ENCODE measurements at regions not wholly inside any gene's neighbourhood (a gene's known extent, or its start where the extent isn't known, plus 50 kb on each side); places are given as distances from the start of the nearest gene placed in this dataset.

- H3K27me3 ChIP-seq (replicated peaks in 1 of 4; ENCODE audit: control extremely low read depth in 1 of 4, control insufficient read depth in 3 of 4, insufficient read depth in 4 of 4, low read length in 3 of 4): no peaks in the 10 kb centered on the region
- no peak overlapping the region for H3K9ac ChIP-seq (ENCODE audit: low read length)
- POLR2A ChIA-PET: no interaction called here
- H3K27me3 Mint-ChIP-seq: no peaks in the 10 kb centered on the region
- no peaks in the 10 kb centered on the region for H3K9me3 ChIP-seq (ENCODE audit: control extremely low read depth in 1 of 3, control insufficient read depth in 2 of 3, insufficient read depth in 1 of 3, low read length in 2 of 3)
- ATAC-seq (ENCODE audit: low read depth): no peak
- WGBS (ENCODE audit: insufficient coverage): no CpG with 5 or more reads among the region's 2 CpGs
- no peak overlapping the region for H3K27ac ChIP-seq (ENCODE audit: low read length in 2 of 2)
- H3K4me2 ChIP-seq (replicated peaks; ENCODE audit: low read depth, low read length, poor library complexity, severe bottlenecking): no peak overlapping the region
- H4K20me1 ChIP-seq (ENCODE audit: control insufficient read depth, insufficient read depth, low read length, poor library complexity, severe bottlenecking): no peaks in the 10 kb centered on the region
- H3K4me3 ChIP-seq (ENCODE audit: control extremely low read depth in 1 of 5, extremely low read depth in 1 of 5, insufficient read depth in 1 of 5, low read depth in 2 of 5, low read length in 4 of 5): no peak overlapping the region
- no peak for DNase-seq
- H3K27ac Mint-ChIP-seq: no peak overlapping the region
- no peak overlapping the region for H3K4me3 Mint-ChIP-seq
- intact Hi-C loops (cut with micrococcal nuclease): no loop called here
- H3K36me3 ChIP-seq (replicated peaks in 1 of 2; ENCODE audit: control extremely low read depth in 1 of 2, control insufficient read depth in 1 of 2, extremely low read depth in 1 of 2, insufficient read depth in 2 of 2, low read length in 1 of 2): no peaks in the 10 kb centered on the region
- TF ChIP-seq CTCF (IDR thresholded peaks at IDR 0.05): no peak
- TF ChIP-seq EZH2 (IDR thresholded peaks at IDR 0.05; ENCODE audit: borderline replicate concordance, insufficient read depth, low read depth, low read length, poor library complexity, severe bottlenecking): no peak
- CTCF ChIA-PET: no interaction called here
- H2AFZ ChIP-seq (ENCODE audit: insufficient read depth, low read depth, low read length, poor library complexity, severe bottlenecking): no peak overlapping the region
- H3K4me1 ChIP-seq (ENCODE audit: control insufficient read depth in 2 of 2, insufficient read depth in 2 of 2, low read length in 2 of 2): no peaks in the 10 kb centered on the region
- no peaks in the 10 kb centered on the region for H3K79me2 ChIP-seq (ENCODE audit: control insufficient read depth, insufficient read depth, low read length)
- H3K9me3 Mint-ChIP-seq (ENCODE audit: insufficient read depth): no peaks in the 10 kb centered on the region
- H3K4me1 Mint-ChIP-seq: no peaks in the 10 kb centered on the region
Measured at GRCh38 chr1:103259982-103260381, 151.7 kb upstream of the COL11A1 start.

DNA sequence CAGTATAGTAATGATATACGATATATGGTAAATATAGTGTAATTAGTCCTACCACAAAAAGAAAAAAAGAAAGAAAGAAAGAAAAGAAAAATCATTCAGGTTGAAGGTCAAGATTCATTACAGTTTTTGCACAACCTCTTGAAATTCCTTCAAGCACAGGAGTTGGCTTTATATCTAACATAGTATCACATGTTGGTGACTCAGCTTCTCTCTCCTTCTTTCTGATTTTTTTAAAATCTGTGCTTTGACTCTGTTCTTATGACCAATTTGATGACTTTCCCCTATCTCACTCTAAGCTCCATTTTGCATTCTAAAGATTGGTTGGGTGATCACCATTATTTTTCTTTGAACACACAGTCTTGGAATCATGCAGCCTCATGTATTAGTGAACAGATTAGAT lies 148.2 kb upstream of the COL11A1 start:
- no peak overlapping the region for H3K27ac Mint-ChIP-seq

More for the DNA sequence above, 148.2 kb upstream of the COL11A1 start:
- CTCF ChIA-PET: no interaction called here
- Histone ChIP-seq H3K4me1 (ENCODE audit: control insufficient read depth in 2 of 2, insufficient read depth in 2 of 2, low read length in 2 of 2) (no peaks in the 10 kb centered on the region), H3K9me3 (ENCODE audit: control extremely low read depth in 1 of 3, control insufficient read depth in 2 of 3, insufficient read depth in 1 of 3, low read length in 2 of 3) (no peaks in the 10 kb centered on the region), H3K4me3 (ENCODE audit: control extremely low read depth in 1 of 5, extremely low read depth in 1 of 5, insufficient read depth in 1 of 5, low read depth in 2 of 5, low read length in 4 of 5) (no peak overlapping the region), H4K20me1 (ENCODE audit: control insufficient read depth, insufficient read depth, low read length, poor library complexity, severe bottlenecking) (no peaks in the 10 kb centered on the region), H3K79me2 (ENCODE audit: control insufficient read depth, insufficient read depth, low read length) (no peaks in the 10 kb centered on the region), H3K36me3 (replicated peaks in 1 of 2; ENCODE audit: control extremely low read depth in 1 of 2, control insufficient read depth in 1 of 2, extremely low read depth in 1 of 2, insufficient read depth in 2 of 2, low read length in 1 of 2) (no peaks in the 10 kb centered on the region), H2AFZ (ENCODE audit: insufficient read depth, low read depth, low read length, poor library complexity, severe bottlenecking) (no peak overlapping the region), H3K27ac (ENCODE audit: low read length in 2 of 2) (no peak overlapping the region), H3K4me2 (replicated peaks; ENCODE audit: low read depth, low read length, poor library complexity, severe bottlenecking) (no peak overlapping the region), H3K9ac (ENCODE audit: low read length) (no peak overlapping the region), H3K27me3 (replicated peaks in 1 of 4; ENCODE audit: control extremely low read depth in 1 of 4, control insufficient read depth in 3 of 4, insufficient read depth in 4 of 4, low read length in 3 of 4) (no peaks in the 10 kb centered on the region)
- no CpG with 5 or more reads among the region's 1 CpG for WGBS (ENCODE audit: insufficient coverage)
- no peak for TF ChIP-seq CTCF (IDR thresholded peaks at IDR 0.05)
- DNase-seq (no peak), ATAC-seq (ENCODE audit: low read depth) (no peak)
- no peaks in the 10 kb centered on the region for H3K4me1 Mint-ChIP-seq
- intact Hi-C loops (cut with micrococcal nuclease): no loop called here
- no peak overlapping the region for H3K4me3 Mint-ChIP-seq
- POLR2A ChIA-PET: no interaction called here
- H3K27me3 Mint-ChIP-seq: no peaks in the 10 kb centered on the region
- no peaks in the 10 kb centered on the region for H3K9me3 Mint-ChIP-seq (ENCODE audit: insufficient read depth)

Measured in B cell (primary cell).